GM12864 (cell line): ENCODE measurements at regions not wholly inside any gene's neighbourhood (a gene's known extent, or its start where the extent isn't known, plus 50 kb on each side); places are given as distances from the start of the nearest gene placed in this dataset.

Source experiments
- DNase-seq: peaks from one replicate; pipeline ENCODE4 v3.0.0-alpha.2; 2011; ENCODE audit warnings: low read depth
- H3K4me3 ChIP-seq: 2 replicates; pipeline ENCODE4 v1.5.1; 2011; ENCODE audit warnings: mild to moderate bottlenecking, low read depth, low read length, control low read depth
- TF ChIP-seq, protein P1 (sequence below): IDR thresholded peaks from 2 replicates; pipeline ENCODE4 v1.5.1; 2011; ENCODE audit warnings: low read depth, mild to moderate bottlenecking, moderate library complexity, low read length, control low read depth, inconsistent platforms; ENCODE audit errors: missing control alignments

DNA sequence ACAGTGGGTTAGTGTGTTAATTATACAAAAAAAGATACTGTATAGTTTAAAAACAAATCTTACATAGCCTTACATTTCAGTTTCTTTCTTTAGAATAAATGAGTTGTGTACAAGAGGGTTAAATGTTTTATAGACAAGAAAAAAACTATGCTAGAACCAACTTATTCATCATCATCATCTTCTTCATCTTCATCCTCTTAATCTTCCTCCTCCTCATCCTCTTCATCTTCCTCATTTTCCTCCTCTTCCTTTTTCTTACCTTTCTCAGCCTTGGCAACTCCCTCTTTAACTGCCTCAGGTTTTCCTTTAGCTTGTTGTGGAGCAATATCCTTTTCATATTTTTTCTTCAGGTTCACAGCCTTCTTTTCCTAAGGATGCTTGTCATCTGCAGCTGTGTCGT is 53.7 kb downstream of the RPS12 start:
- no peak for DNase-seq
- TF ChIP-seq, protein P1, sequence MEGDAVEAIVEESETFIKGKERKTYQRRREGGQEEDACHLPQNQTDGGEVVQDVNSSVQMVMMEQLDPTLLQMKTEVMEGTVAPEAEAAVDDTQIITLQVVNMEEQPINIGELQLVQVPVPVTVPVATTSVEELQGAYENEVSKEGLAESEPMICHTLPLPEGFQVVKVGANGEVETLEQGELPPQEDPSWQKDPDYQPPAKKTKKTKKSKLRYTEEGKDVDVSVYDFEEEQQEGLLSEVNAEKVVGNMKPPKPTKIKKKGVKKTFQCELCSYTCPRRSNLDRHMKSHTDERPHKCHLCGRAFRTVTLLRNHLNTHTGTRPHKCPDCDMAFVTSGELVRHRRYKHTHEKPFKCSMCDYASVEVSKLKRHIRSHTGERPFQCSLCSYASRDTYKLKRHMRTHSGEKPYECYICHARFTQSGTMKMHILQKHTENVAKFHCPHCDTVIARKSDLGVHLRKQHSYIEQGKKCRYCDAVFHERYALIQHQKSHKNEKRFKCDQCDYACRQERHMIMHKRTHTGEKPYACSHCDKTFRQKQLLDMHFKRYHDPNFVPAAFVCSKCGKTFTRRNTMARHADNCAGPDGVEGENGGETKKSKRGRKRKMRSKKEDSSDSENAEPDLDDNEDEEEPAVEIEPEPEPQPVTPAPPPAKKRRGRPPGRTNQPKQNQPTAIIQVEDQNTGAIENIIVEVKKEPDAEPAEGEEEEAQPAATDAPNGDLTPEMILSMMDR, result no peak
- H3K4me3 ChIP-seq, result no peak overlapping the region

DNA sequence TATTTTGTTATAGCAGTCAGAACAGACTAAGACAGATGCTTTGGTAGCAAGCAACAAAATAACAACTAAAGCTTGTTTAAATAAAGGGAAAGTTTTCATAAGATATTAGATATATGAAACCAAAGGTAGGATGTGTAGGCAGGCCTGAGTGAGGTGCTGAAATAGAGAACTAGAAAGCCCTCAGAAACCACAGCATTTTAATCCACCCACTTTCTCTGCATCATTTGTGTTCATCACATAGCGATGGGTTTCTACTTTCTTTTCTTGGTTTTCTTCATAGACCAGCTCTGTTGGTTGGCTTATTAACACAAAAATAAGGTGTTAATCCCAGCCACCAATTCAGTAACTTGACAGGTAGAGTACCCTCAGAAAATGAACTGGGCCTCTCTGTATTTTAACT is 58.6 kb downstream of the RPS12 start:
- TF ChIP-seq, protein P1, result no peak
- no peak overlapping the region for H3K4me3 ChIP-seq
- peak; percentile 44 for DNase-seq

DNA sequence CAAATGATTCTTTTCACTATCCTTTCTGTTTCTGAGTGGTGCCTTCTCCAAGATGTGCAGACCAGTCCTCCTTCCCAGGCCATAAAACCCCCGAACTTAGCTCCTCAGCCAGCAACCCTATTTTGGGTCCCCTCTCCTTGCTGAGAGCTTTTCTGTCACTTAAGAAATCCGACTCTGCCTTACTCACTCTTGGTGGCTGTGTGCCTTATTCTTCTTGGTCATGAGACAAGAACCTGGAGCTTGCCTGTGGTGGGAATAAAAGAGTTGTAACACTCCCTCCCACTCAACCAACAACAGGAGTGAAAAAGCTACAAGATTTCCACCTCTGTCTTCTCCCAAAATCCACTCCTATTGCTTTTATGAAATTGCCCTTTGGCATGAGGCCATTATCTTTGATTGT is 62.6 kb downstream of the RPS12 start:
- TF ChIP-seq, protein P1, result no peak
- H3K4me3 ChIP-seq, result no peak overlapping the region
- DNase-seq, result no peak

DNA sequence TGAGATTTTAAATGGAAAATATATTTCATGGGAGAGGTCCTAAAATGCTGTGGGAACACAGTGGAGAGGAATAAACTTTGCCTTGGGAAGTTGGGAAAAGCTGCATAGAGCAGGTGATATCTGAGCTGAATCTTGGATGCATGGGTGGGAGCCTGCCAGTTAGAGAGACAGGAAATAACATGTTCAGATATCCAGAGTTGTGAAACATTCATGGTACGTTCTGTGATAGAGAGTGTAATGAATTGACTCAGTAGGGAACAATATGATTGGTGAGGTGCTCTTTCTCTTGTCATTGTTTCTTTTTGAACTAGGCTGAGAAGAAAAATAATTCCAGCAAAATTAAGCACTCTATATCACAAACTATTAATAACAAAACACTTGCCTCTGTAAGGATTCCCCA is 72.8 kb downstream of the RPS12 start:
- TF ChIP-seq, protein P1, result no peak
- no peak for DNase-seq
- no peak overlapping the region for H3K4me3 ChIP-seq

DNA sequence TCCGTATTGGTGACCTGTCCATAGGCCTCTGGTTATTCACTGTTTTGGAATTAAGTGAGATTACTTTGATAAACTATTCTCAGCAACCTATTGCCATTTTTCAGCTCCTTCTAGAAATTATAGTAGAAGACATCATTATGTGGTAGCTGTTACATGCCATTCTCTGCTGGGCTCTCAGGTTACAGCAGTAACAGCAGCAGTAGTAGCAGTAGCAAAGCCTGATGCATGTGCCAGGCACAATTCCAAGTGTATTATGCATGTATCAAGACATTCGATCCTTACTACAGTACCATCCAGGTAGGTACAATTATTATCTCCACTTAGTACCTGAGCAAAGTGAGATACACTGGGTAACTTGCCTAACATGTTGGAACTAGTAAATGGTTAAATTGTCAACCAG is 74.3 kb downstream of the RPS12 start:
- no peak for DNase-seq
- no peak overlapping the region for H3K4me3 ChIP-seq
- TF ChIP-seq, protein P1, result no peak

DNA sequence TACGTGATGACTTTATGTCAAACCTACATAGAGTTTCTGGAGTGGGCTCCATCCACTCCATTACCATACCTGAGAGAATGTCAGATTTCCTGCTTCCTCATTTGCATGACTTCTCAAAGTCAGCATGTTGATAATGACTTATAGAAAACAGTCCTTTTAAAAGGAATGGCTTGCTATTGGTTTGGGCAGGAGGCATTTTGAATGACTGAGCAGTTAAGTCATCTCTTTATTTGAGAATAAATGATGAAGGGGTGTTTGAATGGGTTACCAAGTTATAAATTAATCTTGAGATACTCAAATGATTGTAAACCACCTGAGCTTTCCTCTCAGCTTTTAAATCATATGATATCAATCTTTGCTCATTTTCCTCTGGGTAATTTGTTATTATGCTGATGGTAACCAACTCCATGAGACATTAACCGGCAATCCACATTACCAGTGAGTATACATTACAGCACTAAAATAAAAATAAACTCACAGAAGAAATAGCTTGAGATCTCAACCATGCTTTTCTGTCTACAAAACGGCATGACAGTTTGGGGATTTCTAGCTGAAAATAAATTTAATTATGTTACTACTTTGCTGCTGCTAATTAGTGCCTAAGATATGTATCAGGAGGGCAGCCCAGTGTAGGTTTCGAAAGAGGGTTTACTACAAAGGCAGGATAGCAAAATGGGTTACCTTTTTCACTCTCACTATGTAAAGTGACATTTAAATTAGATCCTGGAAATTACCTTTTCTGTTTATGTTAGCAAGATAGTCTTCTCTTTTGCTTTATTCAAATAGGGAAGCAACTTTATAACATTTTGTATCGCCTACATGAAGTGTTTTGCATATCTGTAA is 78.8 kb downstream of the RPS12 start:
- H3K4me3 ChIP-seq, result no peak overlapping the region
- no peak for DNase-seq
- TF ChIP-seq, protein P1, result no peak
